Neural cell (in vitro differentiated cells): ENCODE measurements at regions not wholly inside any gene's neighbourhood (a gene's known extent, or its start where the extent isn't known, plus 50 kb on each side); places are given as distances from the start of the nearest gene placed in this dataset.

Experiments used
- H2AFZ ChIP-seq: fragments of 200-600, 300-800 bp; sonication (generic), shearing (Covaris generic); 2 replicates; pipeline ENCODE4 v1.6.0; 2014; ENCODE audit warnings: low read depth, mild to moderate bottlenecking, antibody characterized with exemption, low read length, moderate library complexity
- H3F3A ChIP-seq: fragments of 200-600 bp; shearing (Covaris generic); 2 replicates; pipeline ENCODE4 v1.6.1; 2016; ENCODE audit warnings: mild to moderate bottlenecking, moderate library complexity, mixed read lengths, antibody characterized with exemption, low read length; ENCODE audit not compliant: insufficient read depth, poor library complexity, severe bottlenecking
- H3K27ac ChIP-seq: fragments of 200-600, 300-800 bp; sonication (generic), shearing (Covaris generic); 2 replicates; pipeline ENCODE4 v1.5.1; 2014; ENCODE audit warnings: mild to moderate bottlenecking, low read length, moderate library complexity
- H3K27me3 ChIP-seq: fragments of 300-800, 200-600 bp; sonication (generic), shearing (Covaris generic); 2 replicates; pipeline ENCODE4 v1.6.0; 2014; ENCODE audit warnings: mild to moderate bottlenecking, low read depth, low read length, moderate library complexity; ENCODE audit not compliant: insufficient read depth
- H3K36me3 ChIP-seq: fragments of 300-800, 200-600 bp; sonication (generic), shearing (Covaris generic); 2 replicates; pipeline ENCODE4 v1.5.1; 2014; ENCODE audit warnings: mild to moderate bottlenecking, antibody characterized with exemption, low read length, moderate library complexity; ENCODE audit not compliant: insufficient read depth
- H3K4me2 ChIP-seq: fragments of 300-800, 200-600 bp; sonication (generic), shearing (Covaris generic); 2 replicates; pipeline ENCODE4 v1.6.0; 2014; ENCODE audit warnings: mild to moderate bottlenecking, low read length
- H3K4me3 ChIP-seq: fragments of 300-800, 200-600 bp; sonication (generic), shearing (Covaris generic); 2 replicates; pipeline ENCODE4 v1.5.1; 2014; ENCODE audit warnings: mild to moderate bottlenecking, low read length, moderate library complexity
- H3K79me2 ChIP-seq: fragments of 200-600 bp; shearing (Covaris generic); replicated peaks from 2 replicates; pipeline ENCODE4 v1.6.0; 2014; ENCODE audit warnings: mild to moderate bottlenecking, low read length, moderate library complexity; ENCODE audit not compliant: insufficient read depth
- H3K9ac ChIP-seq: fragments of 300-800, 200-600 bp; sonication (generic), shearing (Covaris generic); 2 replicates; pipeline ENCODE4 v1.6.1; 2016; ENCODE audit warnings: mild to moderate bottlenecking, low read length, mixed read lengths
- H3K9me2 ChIP-seq: fragments of 200-600 bp; shearing (Covaris generic); 2 replicates; pipeline ENCODE4 v1.6.1; 2016; ENCODE audit warnings: mild to moderate bottlenecking, low read length, mixed read lengths; ENCODE audit not compliant: insufficient read depth
- H3K9me3 ChIP-seq: fragments of 200-600, 300-800 bp; sonication (generic), shearing (Covaris generic); 2 replicates; pipeline ENCODE4 v1.6.1; 2016; ENCODE audit warnings: mild to moderate bottlenecking, mixed run types, low read length, moderate library complexity, mixed read lengths
- H4K20me1 ChIP-seq: fragments of 200-600 bp; shearing (Covaris generic); 2 replicates; pipeline ENCODE4 v1.6.1; 2016; ENCODE audit warnings: mild to moderate bottlenecking, mixed run types; ENCODE audit not compliant: insufficient read depth
- EP300 ChIP-seq: fragments of 450-650 bp; conservative IDR thresholded peaks from 2 replicates; pipeline ENCODE4 v1.6.1; 2014; ENCODE audit warnings: antibody characterized with exemption, mild to moderate bottlenecking, moderate library complexity; ENCODE audit not compliant: poor library complexity, severe bottlenecking
- EZH2 ChIP-seq: fragments of 200-600, 300-800 bp; shearing (Covaris generic), sonication (generic); IDR thresholded peaks from 2 replicates; pipeline ENCODE4 v1.6.1; 2014; ENCODE audit warnings: antibody characterized with exemption, low read length, borderline replicate concordance, mild to moderate bottlenecking; ENCODE audit not compliant: insufficient read depth, poor library complexity, severe bottlenecking
- MXI1 ChIP-seq: fragments of 450-650 bp; conservative IDR thresholded peaks from 2 replicates; pipeline ENCODE4 v1.6.1; 2014; ENCODE audit warnings: antibody characterized with exemption, mild to moderate bottlenecking; ENCODE audit not compliant: poor library complexity, severe bottlenecking
- POLR2AphosphoS5 ChIP-seq: IDR thresholded peaks from 2 replicates; pipeline ENCODE4 v1.6.1; 2012
- RAD21 ChIP-seq: fragments of 450-650 bp; conservative IDR thresholded peaks from 2 replicates; pipeline ENCODE4 v1.6.1; 2014; ENCODE audit warnings: antibody characterized with exemption, mild to moderate bottlenecking, moderate library complexity
- REST ChIP-seq: IDR thresholded peaks from 2 replicates; pipeline ENCODE4 v1.6.1; 2012; ENCODE audit warnings: borderline replicate concordance
- SMC3 ChIP-seq: fragments of 450-650 bp; conservative IDR thresholded peaks from 2 replicates; pipeline ENCODE4 v1.6.1; 2014; ENCODE audit warnings: antibody characterized with exemption, mild to moderate bottlenecking, moderate library complexity; ENCODE audit not compliant: poor library complexity
- TAF1 ChIP-seq: IDR thresholded peaks from 2 replicates; pipeline ENCODE4 v1.6.1; 2012; ENCODE audit warnings: low read depth
- TF ChIP-seq, protein P1 (sequence below): fragments of 450-650 bp; IDR thresholded peaks from 2 replicates; pipeline ENCODE4 v1.5.1; 2014; ENCODE audit warnings: antibody characterized with exemption, mild to moderate bottlenecking, moderate library complexity; ENCODE audit not compliant: poor library complexity, severe bottlenecking

- Histone ChIP-seq H3K27ac (no peak overlapping the region), H3F3A (no peaks in the 10 kb centered on the region), H4K20me1 (no peaks in the 10 kb centered on the region), H3K9me2 (no peaks in the 10 kb centered on the region), H3K27me3 (no peaks in the 10 kb centered on the region), H3K36me3 (no peaks in the 10 kb centered on the region), H3K79me2 (no peaks in the 10 kb centered on the region), H3K9ac (no peak overlapping the region), H3K4me3 (no peak overlapping the region), H3K4me2 (no peak overlapping the region), H3K9me3 (no peaks in the 10 kb centered on the region), H2AFZ (no peak overlapping the region)
- TF ChIP-seq POLR2AphosphoS5 (no peak), EZH2 (no peak), REST (no peak), TAF1 (no peak), RAD21 (no peak), MXI1 (no peak)
- TF ChIP-seq, protein P1, sequence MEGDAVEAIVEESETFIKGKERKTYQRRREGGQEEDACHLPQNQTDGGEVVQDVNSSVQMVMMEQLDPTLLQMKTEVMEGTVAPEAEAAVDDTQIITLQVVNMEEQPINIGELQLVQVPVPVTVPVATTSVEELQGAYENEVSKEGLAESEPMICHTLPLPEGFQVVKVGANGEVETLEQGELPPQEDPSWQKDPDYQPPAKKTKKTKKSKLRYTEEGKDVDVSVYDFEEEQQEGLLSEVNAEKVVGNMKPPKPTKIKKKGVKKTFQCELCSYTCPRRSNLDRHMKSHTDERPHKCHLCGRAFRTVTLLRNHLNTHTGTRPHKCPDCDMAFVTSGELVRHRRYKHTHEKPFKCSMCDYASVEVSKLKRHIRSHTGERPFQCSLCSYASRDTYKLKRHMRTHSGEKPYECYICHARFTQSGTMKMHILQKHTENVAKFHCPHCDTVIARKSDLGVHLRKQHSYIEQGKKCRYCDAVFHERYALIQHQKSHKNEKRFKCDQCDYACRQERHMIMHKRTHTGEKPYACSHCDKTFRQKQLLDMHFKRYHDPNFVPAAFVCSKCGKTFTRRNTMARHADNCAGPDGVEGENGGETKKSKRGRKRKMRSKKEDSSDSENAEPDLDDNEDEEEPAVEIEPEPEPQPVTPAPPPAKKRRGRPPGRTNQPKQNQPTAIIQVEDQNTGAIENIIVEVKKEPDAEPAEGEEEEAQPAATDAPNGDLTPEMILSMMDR = no peak
Observed at GRCh38 chr11:23201936-23202522, 341.8 kb upstream of the CCDC179 start.

GRCh38 chr11:23202611-23203010 lies 342.3 kb upstream of the CCDC179 start:
- no peaks in the 10 kb centered on the region for H3K36me3 ChIP-seq
- H3K4me3 ChIP-seq = no peak overlapping the region
- no peaks in the 10 kb centered on the region for H4K20me1 ChIP-seq
- H3K27ac ChIP-seq = no peak overlapping the region
- no peak overlapping the region for H2AFZ ChIP-seq
- no peaks in the 10 kb centered on the region for H3K9me2 ChIP-seq
- no peaks in the 10 kb centered on the region for H3K9me3 ChIP-seq
- H3K4me2 ChIP-seq = no peak overlapping the region
- no peaks in the 10 kb centered on the region for H3F3A ChIP-seq
- no peaks in the 10 kb centered on the region for H3K79me2 ChIP-seq
- TF ChIP-seq TAF1 (no peak), RAD21 (no peak), EZH2 (no peak), MXI1 (no peak), EP300 (no peak), REST (no peak), SMC3 (no peak), POLR2AphosphoS5 (no peak)
- TF ChIP-seq, protein P1 = no peak
- no peak overlapping the region for H3K9ac ChIP-seq
- no peaks in the 10 kb centered on the region for H3K27me3 ChIP-seq
